AG04449 (cell line): ENCODE measurements at regions not wholly inside any gene's neighbourhood (a gene's known extent, or its start where the extent isn't known, plus 50 kb on each side); places are given as distances from the start of the nearest gene placed in this dataset.
"Not testable (repeated sequence)": the region's sequence is repeated elsewhere in the genome, so short reads cannot be mapped to it uniquely, and the experiment has no call there.

Experiments used
- CTCF ChIA-PET: fragments of 350-600 bp; formaldehyde crosslinking; extraction: SDS; loops from one replicate; lab custom pipeline; 2021; ENCODE audit warnings: antibody characterized with exemption; lab: Yijun Ruan, JAX
- POLR2A ChIA-PET: fragments of 400-600, 350-600 bp; formaldehyde crosslinking; extraction: SDS; loops from one replicate; lab custom pipeline; 2020; ENCODE audit warnings: antibody characterized with exemption, inconsistent platforms; lab: Yijun Ruan, JAX
- DNase-seq: peaks from one replicate; pipeline ENCODE4 v3.0.0-alpha.2; 2010; ENCODE audit warnings: low read depth, low spot score
- H3K4me3 ChIP-seq: 2 replicates; pipeline ENCODE4 v1.5.1; 2011; ENCODE audit warnings: low read depth, mild to moderate bottlenecking, control low read depth, low read length
- CTCF ChIP-seq: IDR thresholded peaks from one replicate; pipeline ENCODE4 v1.5.1; 2011; ENCODE audit warnings: mild to moderate bottlenecking, moderate library complexity, low read length, control low read depth, inconsistent platforms; ENCODE audit not compliant: insufficient read depth; ENCODE audit errors: missing control alignments

GRCh38 chr1:182303778-182304177 is 87.8 kb downstream of the GLUL start:
- POLR2A ChIA-PET: no interaction called here
- H3K4me3 ChIP-seq: no peak overlapping the region
- CTCF ChIA-PET: no interaction called here
- DNase-seq: no peak
- no peak for TF ChIP-seq CTCF

GRCh38 chr1:182301467-182302198 is 90.0 kb downstream of the GLUL start:
- DNase-seq: no peak
- no peak for TF ChIP-seq CTCF
- POLR2A ChIA-PET: no interaction called here
- no peak overlapping the region for H3K4me3 ChIP-seq
- CTCF ChIA-PET: no interaction called here

GRCh38 chr1:182301026-182301436 is 90.6 kb downstream of the GLUL start:
- TF ChIP-seq CTCF: no peak
- no peak for DNase-seq
- CTCF ChIA-PET: no interaction called here
- no peak overlapping the region for H3K4me3 ChIP-seq
- POLR2A ChIA-PET: no interaction called here

GRCh38 chr1:182299728-182300616 is 91.6 kb downstream of the GLUL start:
- CTCF ChIA-PET: interaction anchor here (1.2 kb wide), 1 partner anchor 157 kb away, joined by 5 read pairs; no protein-coding TSS in a partner anchor
- POLR2A ChIA-PET: no interaction called here

GRCh38 chr1:182299054-182299727 is 92.4 kb downstream of the GLUL start:
- POLR2A ChIA-PET, DNase-seq, H3K4me3 ChIP-seq: not testable (repeated sequence)
- CTCF ChIA-PET: interaction anchor here (1.2 kb wide), 1 partner anchor 156 kb away, joined by 5 read pairs; no protein-coding TSS in a partner anchor

More at GRCh38 chr1:182299728-182300616, 91.6 kb downstream of the GLUL start:
- no peak for DNase-seq
- no peak for TF ChIP-seq CTCF
- no peak overlapping the region for H3K4me3 ChIP-seq

- no peak for TF ChIP-seq CTCF
- no peak overlapping the region for H3K4me3 ChIP-seq
- CTCF ChIA-PET: no interaction called here
- no peak for DNase-seq
- POLR2A ChIA-PET: no interaction called here
Observed at GRCh38 chr1:182297335-182297734, 94.3 kb downstream of the GLUL start.
